ENCODE measurements at regions not wholly inside any gene's neighbourhood (a gene's known extent, or its start where the extent isn't known, plus 50 kb on each side); places are given as distances from the start of the nearest gene placed in this dataset.

GRCh38 chr5:169415371-169415770, 114.4 kb upstream of the SLIT3 start:
- H3K4me3 ChIP-seq (ENCODE audit: control insufficient read depth, low read depth, low read length), result no peak overlapping the region
- TF ChIP-seq, protein P1, sequence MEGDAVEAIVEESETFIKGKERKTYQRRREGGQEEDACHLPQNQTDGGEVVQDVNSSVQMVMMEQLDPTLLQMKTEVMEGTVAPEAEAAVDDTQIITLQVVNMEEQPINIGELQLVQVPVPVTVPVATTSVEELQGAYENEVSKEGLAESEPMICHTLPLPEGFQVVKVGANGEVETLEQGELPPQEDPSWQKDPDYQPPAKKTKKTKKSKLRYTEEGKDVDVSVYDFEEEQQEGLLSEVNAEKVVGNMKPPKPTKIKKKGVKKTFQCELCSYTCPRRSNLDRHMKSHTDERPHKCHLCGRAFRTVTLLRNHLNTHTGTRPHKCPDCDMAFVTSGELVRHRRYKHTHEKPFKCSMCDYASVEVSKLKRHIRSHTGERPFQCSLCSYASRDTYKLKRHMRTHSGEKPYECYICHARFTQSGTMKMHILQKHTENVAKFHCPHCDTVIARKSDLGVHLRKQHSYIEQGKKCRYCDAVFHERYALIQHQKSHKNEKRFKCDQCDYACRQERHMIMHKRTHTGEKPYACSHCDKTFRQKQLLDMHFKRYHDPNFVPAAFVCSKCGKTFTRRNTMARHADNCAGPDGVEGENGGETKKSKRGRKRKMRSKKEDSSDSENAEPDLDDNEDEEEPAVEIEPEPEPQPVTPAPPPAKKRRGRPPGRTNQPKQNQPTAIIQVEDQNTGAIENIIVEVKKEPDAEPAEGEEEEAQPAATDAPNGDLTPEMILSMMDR (conservative IDR thresholded peaks at IDR 0.05; ENCODE audit: control insufficient read depth, insufficient read depth, low read depth, low read length), result no peak
- DNase-seq (ENCODE audit: low read depth), result peak; percentile 55

GRCh38 chr5:169413416-169413815, 112.5 kb upstream of the SLIT3 start:
- TF ChIP-seq, protein P1 (conservative IDR thresholded peaks at IDR 0.05; ENCODE audit: control insufficient read depth, insufficient read depth, low read depth, low read length), result no peak
- DNase-seq (ENCODE audit: low read depth), result peak; percentile 71
- H3K4me3 ChIP-seq (ENCODE audit: control insufficient read depth, low read depth, low read length), result no peak overlapping the region

DNA sequence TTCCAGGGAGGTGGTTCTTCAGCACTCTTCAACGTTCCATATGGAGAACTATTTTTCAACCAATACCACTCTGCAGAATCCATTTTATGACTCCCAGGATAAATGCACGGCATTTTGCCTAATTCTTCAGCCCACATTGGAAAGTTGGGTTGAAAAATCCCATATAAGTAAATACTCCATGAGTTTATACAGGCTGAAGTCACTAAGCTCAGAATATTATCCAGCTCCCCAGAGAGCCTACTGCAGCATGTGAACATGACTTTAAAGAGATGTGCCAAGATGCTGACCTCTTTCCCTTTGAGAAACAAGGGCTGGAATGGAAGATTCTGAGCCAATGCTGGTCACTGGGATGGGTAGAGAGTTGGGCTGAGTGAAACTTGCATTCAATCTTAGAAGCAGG, 111.9 kb upstream of the SLIT3 start:
- peak; percentile 76 for DNase-seq (ENCODE audit: low read depth)
- no peak overlapping the region for H3K4me3 ChIP-seq (ENCODE audit: control insufficient read depth, low read depth, low read length)

GRCh38 chr5:169411786-169412430, 111.0 kb upstream of the SLIT3 start:
- TF ChIP-seq, protein P1 (conservative IDR thresholded peaks at IDR 0.05; ENCODE audit: control insufficient read depth, insufficient read depth, low read depth, low read length), result no peak
- no peak overlapping the region for H3K4me3 ChIP-seq (ENCODE audit: control insufficient read depth, low read depth, low read length)
- DNase-seq (ENCODE audit: low read depth), result peak; percentile 45

More for the DNA sequence above, 111.9 kb upstream of the SLIT3 start:
- TF ChIP-seq, protein P1 (conservative IDR thresholded peaks at IDR 0.05; ENCODE audit: control insufficient read depth, insufficient read depth, low read depth, low read length), result no peak

GRCh38 chr5:169410996-169411783, 110.3 kb upstream of the SLIT3 start:
- DNase-seq (ENCODE audit: low read depth), result no peak
- H3K4me3 ChIP-seq (ENCODE audit: control insufficient read depth, low read depth, low read length), result no peak overlapping the region
- TF ChIP-seq, protein P1 (conservative IDR thresholded peaks at IDR 0.05; ENCODE audit: control insufficient read depth, insufficient read depth, low read depth, low read length), result no peak

DNA sequence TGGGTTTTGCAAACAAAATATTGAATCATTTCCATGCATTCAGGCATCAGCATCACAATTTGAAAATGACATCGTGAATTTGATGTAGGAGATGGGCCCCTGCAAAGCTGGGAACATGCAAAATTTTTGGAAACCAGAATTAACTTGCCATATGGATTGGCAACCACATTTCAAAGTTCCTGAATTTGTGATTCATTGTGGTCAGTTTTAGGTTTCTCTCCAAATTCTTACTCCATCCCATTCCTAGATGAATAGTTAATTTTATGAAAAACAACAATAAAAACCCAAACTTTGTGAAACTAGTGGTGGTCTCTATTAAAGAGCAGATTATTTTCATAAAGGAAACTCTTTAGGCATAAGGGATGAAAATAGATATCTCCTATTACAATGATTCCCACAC, 107.8 kb upstream of the SLIT3 start:
- DNase-seq (ENCODE audit: low read depth), result peak; percentile 69
- TF ChIP-seq, protein P1 (conservative IDR thresholded peaks at IDR 0.05; ENCODE audit: control insufficient read depth, insufficient read depth, low read depth, low read length), result no peak
- no peak overlapping the region for H3K4me3 ChIP-seq (ENCODE audit: control insufficient read depth, low read depth, low read length)
